ENCODE measurements at regions not wholly inside any gene's neighbourhood (a gene's known extent, or its start where the extent isn't known, plus 50 kb on each side); places are given as distances from the start of the nearest gene placed in this dataset.
A peak's percentile ranks its signal among the peaks of the same experiment; 100 is the strongest.

DNA sequence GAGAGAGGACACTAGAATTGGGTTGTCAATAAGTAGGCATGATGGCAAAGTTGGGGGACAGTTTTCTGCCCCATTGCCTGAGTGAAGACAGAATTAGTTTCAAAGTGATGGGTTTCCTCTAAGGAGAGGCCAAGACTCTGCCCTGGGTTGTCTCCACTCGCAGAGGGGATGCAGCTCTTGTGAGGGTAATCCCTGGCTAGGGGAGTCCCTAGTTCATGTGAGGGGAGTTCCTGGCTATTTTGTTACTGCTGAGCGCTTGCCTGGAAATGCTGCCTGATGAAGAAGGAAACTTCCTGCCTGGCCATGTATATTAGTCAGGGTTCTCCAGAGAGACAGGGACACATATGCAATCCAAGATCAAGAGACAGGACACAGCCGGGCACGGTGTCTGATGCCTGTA lies 501.5 kb downstream of the BCL11A start:
- no peak for DNase-seq (ENCODE audit: low spot score)

GRCh38 chr2:60047944-60048525 lies 505.4 kb downstream of the BCL11A start:
- DNase-seq (ENCODE audit: low spot score), result no peak

DNA sequence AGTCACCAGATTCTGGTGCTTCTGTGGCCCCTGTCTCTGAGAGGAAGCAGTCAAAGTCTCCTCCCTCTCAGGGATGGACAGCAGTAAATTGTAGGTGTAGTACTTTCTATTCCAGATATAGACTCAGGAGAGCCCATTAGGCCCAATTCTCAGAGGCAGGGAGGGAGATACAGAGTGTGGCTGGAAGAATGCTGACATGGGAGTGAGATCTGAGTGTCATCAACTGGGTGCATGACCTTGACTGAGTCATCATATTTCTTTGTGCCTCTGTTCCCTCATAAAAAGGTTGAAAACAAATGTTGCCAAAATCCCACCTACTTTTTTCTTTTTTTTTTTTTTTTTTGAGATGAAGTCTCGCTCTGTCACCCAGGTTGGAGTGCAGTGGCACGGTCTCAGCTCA lies 506.1 kb downstream of the BCL11A start:
- no peak for DNase-seq (ENCODE audit: low spot score)

GRCh38 chr2:60046529-60046928 lies 506.9 kb downstream of the BCL11A start:
- no peak for DNase-seq (ENCODE audit: low spot score)

DNA sequence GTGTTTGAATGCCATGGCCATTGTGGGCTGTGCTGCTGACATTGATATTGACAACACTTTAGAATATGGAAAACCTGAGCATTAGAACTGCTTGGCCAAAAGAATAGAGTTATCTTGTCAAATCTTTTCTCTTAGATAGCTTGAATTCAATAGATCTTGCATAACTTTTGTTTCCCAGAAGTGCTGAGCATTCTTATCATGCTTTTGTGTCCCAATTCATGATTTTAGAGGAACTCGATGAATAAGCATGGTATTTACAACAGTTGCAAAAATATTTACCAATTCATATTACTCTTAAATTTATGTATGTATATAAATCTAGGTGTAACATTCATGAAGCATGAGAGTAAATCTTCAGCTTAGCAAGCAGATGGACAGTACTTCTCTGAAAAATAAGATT lies 508.0 kb downstream of the BCL11A start:
- no peak for DNase-seq (ENCODE audit: low spot score)

DNA sequence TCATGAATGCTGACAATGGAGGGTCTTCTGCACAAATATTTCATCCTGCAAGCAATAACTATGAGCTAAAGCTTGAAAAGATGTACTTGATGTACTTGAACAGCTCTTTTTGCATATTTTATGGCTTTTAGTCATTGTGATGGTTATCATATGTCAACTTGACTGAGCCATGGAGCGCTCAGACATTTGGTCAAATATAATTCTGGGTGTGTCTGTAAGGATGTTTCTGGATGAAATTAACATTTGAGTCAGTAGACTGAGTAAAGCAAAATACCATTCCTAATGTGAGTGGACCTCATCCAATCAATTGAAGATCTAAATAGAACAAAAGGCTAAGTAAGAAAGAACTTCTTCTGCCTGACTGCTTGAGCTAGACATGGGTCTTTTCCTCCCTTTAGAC lies 509.0 kb downstream of the BCL11A start:
- no peak for DNase-seq (ENCODE audit: low spot score)

DNA sequence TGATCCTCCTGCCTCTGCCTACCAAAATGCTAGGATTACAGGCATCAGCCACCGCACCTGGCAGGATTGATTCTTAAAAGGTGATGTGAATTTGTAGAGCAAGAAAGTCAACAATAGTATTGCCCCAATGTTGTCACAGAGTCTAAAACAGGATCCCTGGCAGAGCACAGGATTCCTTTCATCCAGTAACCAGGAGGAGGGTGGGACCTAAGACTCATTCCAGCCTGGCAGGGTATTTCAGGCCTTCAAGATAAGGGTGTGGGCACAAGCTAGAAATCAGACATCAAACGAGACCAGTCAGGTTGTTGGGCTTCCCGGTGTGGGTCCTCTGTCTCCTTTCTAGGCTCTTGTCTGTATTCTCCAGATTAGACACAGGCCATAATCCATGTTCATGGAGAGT lies 511.4 kb downstream of the BCL11A start:
- DNase-seq (ENCODE audit: low spot score), result no peak

GRCh38 chr2:60033325-60033724 lies 520.1 kb downstream of the BCL11A start:
- DNase-seq (ENCODE audit: low spot score), result no peak

- DNase-seq (ENCODE audit: low spot score), result no peak
Measured at GRCh38 chr2:60029566-60029883, 523.9 kb downstream of the BCL11A start.

GRCh38 chr2:60028849-60029565 lies 524.4 kb downstream of the BCL11A start:
- DNase-seq (ENCODE audit: low spot score), result no peak

DNA sequence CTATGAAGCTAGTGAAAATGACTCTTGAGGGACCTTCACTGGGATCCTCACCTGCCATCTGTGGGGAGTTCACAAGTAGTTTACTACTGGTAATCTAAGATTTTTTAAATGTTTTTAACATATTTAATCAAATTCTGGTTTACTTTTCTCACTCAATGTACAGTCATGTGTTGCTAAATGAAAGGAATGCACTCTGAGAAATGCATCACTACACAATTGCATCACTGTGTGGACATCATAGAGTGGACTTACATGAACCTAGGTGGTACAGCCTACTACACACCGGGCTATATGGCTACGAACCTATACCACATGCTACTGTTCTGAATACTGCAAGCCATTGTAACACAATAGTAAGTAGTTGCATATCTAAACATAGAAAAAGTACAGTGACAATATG lies 528.0 kb downstream of the BCL11A start:
- DNase-seq (ENCODE audit: low spot score), result no peak

GRCh38 chr2:60023256-60023985 lies 530.0 kb downstream of the BCL11A start:
- no peak for DNase-seq (ENCODE audit: low spot score)

GRCh38 chr2:60007671-60008070 lies 545.8 kb downstream of the BCL11A start:
- no peak for DNase-seq (ENCODE audit: low spot score)

- no peak for DNase-seq (ENCODE audit: low spot score)
Measured at GRCh38 chr2:60003076-60003475, 550.4 kb downstream of the BCL11A start.

GRCh38 chr2:60002183-60002867 lies 551.1 kb downstream of the BCL11A start:
- no peak for DNase-seq (ENCODE audit: low spot score)

- DNase-seq (ENCODE audit: low spot score), result no peak
Measured at GRCh38 chr2:60000686-60001085, 552.8 kb downstream of the BCL11A start.

DNA sequence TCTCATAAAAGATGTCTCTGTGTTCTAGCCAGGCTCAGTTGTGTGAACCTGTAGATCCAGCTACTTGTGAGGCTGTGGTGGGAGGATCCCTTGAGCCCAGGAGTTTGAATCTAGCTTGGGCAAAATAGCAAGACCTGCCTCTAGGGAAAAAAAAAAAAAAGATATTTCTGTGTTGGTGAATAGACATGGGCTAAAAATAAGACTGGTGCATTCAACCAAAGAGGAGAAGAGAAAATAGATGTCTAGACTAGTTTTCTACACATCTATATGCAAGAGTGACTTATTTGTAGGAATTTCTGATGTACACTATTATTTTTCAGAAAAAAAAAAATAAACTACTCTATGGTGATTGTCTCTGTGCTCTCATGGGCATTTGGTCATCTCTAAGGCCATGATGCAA lies 555.1 kb downstream of the BCL11A start:
- no peak for DNase-seq (ENCODE audit: low spot score)

DNA sequence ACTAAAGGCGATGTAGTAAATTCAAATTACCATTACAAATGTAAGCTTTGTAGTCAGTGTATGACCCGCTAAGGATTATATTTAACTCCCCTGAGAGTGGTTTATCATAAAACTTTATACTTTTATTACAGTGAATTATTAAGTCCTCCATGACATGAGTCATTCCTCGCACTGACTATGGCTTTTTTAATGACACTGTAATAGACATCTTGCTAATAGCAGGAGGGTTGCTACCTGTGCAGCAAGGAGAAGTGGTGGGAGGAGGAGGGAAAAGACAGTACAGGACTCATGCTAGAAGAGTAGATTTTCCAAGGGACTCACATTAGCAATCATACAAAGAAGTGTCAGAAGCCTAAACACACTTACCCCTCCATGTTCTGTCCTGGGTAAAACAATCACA lies 556.1 kb downstream of the BCL11A start:
- no peak for DNase-seq (ENCODE audit: low spot score)

DNA sequence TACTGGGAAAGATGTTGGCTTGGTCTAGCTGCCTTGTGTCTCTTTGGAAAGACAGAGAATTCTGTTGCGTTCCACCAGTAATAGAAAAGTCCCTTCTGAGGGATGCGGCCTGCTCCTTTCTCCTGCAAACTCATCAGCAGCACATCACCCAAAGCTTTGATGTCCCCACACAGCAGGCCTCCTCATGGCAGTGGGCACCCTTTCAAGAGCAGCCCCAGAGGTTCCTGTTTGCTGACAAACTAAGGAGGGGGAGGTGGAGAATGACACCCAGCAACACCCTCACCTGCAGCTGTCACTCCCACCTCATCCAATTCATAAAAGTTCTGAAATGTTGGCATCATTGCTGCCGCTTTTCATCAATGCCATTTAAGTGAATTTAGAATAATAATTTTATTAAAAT lies 556.6 kb downstream of the BCL11A start:
- DNase-seq (ENCODE audit: low spot score), result no peak

GRCh38 chr2:59993726-59994125 lies 559.7 kb downstream of the BCL11A start:
- peak; percentile 79 for DNase-seq (ENCODE audit: low spot score)

- no peak for DNase-seq (ENCODE audit: low spot score)
Measured at GRCh38 chr2:59988341-59988740, 565.1 kb downstream of the BCL11A start.

DNA sequence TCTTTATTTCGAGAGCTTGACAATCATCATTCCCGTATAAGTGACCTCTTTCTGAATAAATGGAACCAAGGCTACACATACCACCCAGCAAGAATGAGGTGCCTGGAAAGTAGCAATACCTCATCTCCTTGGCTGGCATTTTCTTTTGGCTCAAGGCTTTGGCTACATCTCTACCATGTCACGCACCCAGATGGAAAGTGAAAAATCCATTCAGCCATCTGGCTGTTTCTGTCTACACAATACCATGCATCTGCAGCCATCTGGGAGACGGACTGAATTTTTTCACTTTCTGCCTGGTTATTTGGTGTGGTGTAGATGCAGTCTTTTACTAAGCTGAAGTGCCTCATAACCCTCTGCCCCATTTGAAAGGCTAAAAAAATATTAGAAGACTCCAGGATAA lies 566.9 kb downstream of the BCL11A start:
- DNase-seq (ENCODE audit: low spot score), result no peak

- no peak for DNase-seq (ENCODE audit: low spot score)
Measured at GRCh38 chr2:59985923-59986322, 567.5 kb downstream of the BCL11A start.
